GM18951 (cell line): ENCODE measurements at regions not wholly inside any gene's neighbourhood (a gene's known extent, or its start where the extent isn't known, plus 50 kb on each side); places are given as distances from the start of the nearest gene placed in this dataset.
"Not testable (repeated sequence)": the region's sequence is repeated elsewhere in the genome, so short reads cannot be mapped to it uniquely, and the experiment has no call there.

Experiments
- POLR2A ChIP-seq: IDR thresholded peaks from 4 replicates; pipeline ENCODE4 v1.6.1; 2011; ENCODE audit warnings: mild to moderate bottlenecking; ENCODE audit not compliant: insufficient read length, insufficient read depth; ENCODE audit errors: extremely low read depth
- in situ Hi-C: fragments of 300-500 bp; cut with MboI; formaldehyde crosslinking; loops from one replicate; pipeline ENCODE4 v1.12.0; 2022; ENCODE audit warnings: low sequenced_read_pairs, mixed read lengths, inconsistent platforms; ENCODE audit not compliant: unreplicated experiment

GRCh38 chr2:95700519-95700918 is 108.7 kb downstream of the TRIM43 start:
- in situ Hi-C loops, result no loop called here
- TF ChIP-seq POLR2A, result no peak

GRCh38 chr2:95702471-95702870 is 110.7 kb downstream of the TRIM43 start:
- no peak for TF ChIP-seq POLR2A
- in situ Hi-C loops, result no loop called here

GRCh38 chr2:95707161-95707560 is 115.4 kb downstream of the TRIM43 start:
- in situ Hi-C loops, result not testable (repeated sequence)

GRCh38 chr2:95707837-95708236 is 116.0 kb downstream of the TRIM43 start:
- in situ Hi-C loops, result no loop called here
- TF ChIP-seq POLR2A, result no peak

- in situ Hi-C loops, result no loop called here
- TF ChIP-seq POLR2A, result no peak
Observed at GRCh38 chr2:95709831-95710230, 118.0 kb downstream of the TRIM43 start.

GRCh38 chr2:95713470-95714177 is 121.8 kb downstream of the TRIM43 start:
- in situ Hi-C loops, result not testable (repeated sequence)

GRCh38 chr2:95714398-95714797 is 122.6 kb downstream of the TRIM43 start:
- in situ Hi-C loops, result not testable (repeated sequence)

- in situ Hi-C loops, result no loop called here
- TF ChIP-seq POLR2A, result no peak
Observed at GRCh38 chr2:95719473-95720060, 127.8 kb downstream of the TRIM43 start.

- no peak for TF ChIP-seq POLR2A
- in situ Hi-C loops, result no loop called here
Observed at GRCh38 chr2:95721726-95722125, 129.9 kb downstream of the TRIM43 start.

- in situ Hi-C loops, result no loop called here
- TF ChIP-seq POLR2A, result no peak
Observed at GRCh38 chr2:95722131-95722697, 130.4 kb downstream of the TRIM43 start.

GRCh38 chr2:95723627-95724210 is 131.9 kb downstream of the TRIM43 start:
- in situ Hi-C loops, result not testable (repeated sequence)

GRCh38 chr2:95725191-95725590 is 133.4 kb downstream of the TRIM43 start:
- in situ Hi-C loops, result not testable (repeated sequence)

- in situ Hi-C loops, result not testable (repeated sequence)
Observed at GRCh38 chr2:95725677-95726076, 133.9 kb downstream of the TRIM43 start.

GRCh38 chr2:95727420-95727819 is 135.6 kb downstream of the TRIM43 start:
- in situ Hi-C loops, result not testable (repeated sequence)
